IMR-90 (cell line): ENCODE measurements at regions not wholly inside any gene's neighbourhood (a gene's known extent, or its start where the extent isn't known, plus 50 kb on each side); places are given as distances from the start of the nearest gene placed in this dataset.

Experiments used
- ATAC-seq: fragments of 200-7000 bp; cut with Tn5 transposase; 2 replicates; pipeline ENCODE4 v1.9.1; 2020; ENCODE audit warnings: low read depth, mild to moderate bottlenecking, moderate library complexity
- BruUV-seq: library from RNA; stranded (reverse); fragments of 400-500 nt; replicated peaks from 2 replicates; lab custom pipeline; 2021; lab: Mats Ljungman, UMichigan
- CTCF ChIA-PET: fragments of 300-600 bp; formaldehyde crosslinking; extraction: SDS; loops from one replicate; lab custom pipeline; 2021; ENCODE audit warnings: antibody characterized with exemption; lab: Yijun Ruan, JAX
- POLR2A ChIA-PET: fragments of 300-600 bp; sonication (Branson Sonifier 250); formaldehyde crosslinking; loops from one replicate; lab custom pipeline; 2022; ENCODE audit warnings: antibody characterized with exemption; ENCODE audit not compliant: unreplicated experiment; lab: Charles Lee
- DNase-seq: peaks from one replicate; pipeline ENCODE4 v3.0.0; 2013
- H2AFZ ChIP-seq: replicated peaks from 2 replicates; pipeline ENCODE3; 2013; ENCODE audit warnings: low read length, mild to moderate bottlenecking; ENCODE audit not compliant: poor library complexity
- H2AK5ac ChIP-seq: 2 replicates; pipeline ENCODE4 v1.6.1; 2013; ENCODE audit warnings: low read depth, low read length, inconsistent platforms
- H2AK9ac ChIP-seq: replicated peaks from 2 replicates; pipeline ENCODE3; 2013; ENCODE audit warnings: mild to moderate bottlenecking, low read depth, low read length, moderate library complexity; ENCODE audit not compliant: poor library complexity
- H2BK120ac ChIP-seq: 2 replicates; pipeline ENCODE4 v1.6.1; 2013; ENCODE audit warnings: low read depth, low read length, inconsistent platforms
- H2BK15ac ChIP-seq: 3 replicates; pipeline ENCODE4 v1.6.1; 2013; ENCODE audit warnings: low read depth, low read length, inconsistent platforms
- H2BK20ac ChIP-seq: 2 replicates; pipeline ENCODE4 v1.6.1; 2013; ENCODE audit warnings: low read depth, mild to moderate bottlenecking, inconsistent platforms, low read length, moderate library complexity
- H2BK5ac ChIP-seq: 2 replicates; pipeline ENCODE4 v1.6.1; 2013; ENCODE audit warnings: mild to moderate bottlenecking, low read depth, low read length, inconsistent platforms; ENCODE audit not compliant: poor library complexity, severe bottlenecking
- H3K14ac ChIP-seq: replicated peaks from 2 replicates; pipeline ENCODE4 v1.6.1; 2013; ENCODE audit warnings: low read depth, low read length, inconsistent platforms
- H3K18ac ChIP-seq: 2 replicates; pipeline ENCODE4 v1.6.1; 2013; ENCODE audit warnings: low read depth, low read length, control low read depth
- H3K23ac ChIP-seq: 2 replicates; pipeline ENCODE4 v1.6.1; 2013; ENCODE audit warnings: low read depth, low read length, inconsistent platforms
- H3K27ac ChIP-seq: 2 replicates; pipeline ENCODE4 v1.5.1; 2013; ENCODE audit warnings: mild to moderate bottlenecking, control low read depth, low read length; ENCODE audit not compliant: insufficient read depth
- H3K27me3 ChIP-seq: 2 replicates; pipeline ENCODE4 v1.6.1; 2013; ENCODE audit warnings: low read length; ENCODE audit not compliant: control insufficient read depth, insufficient read depth
- H3K36me3 ChIP-seq: 2 replicates; pipeline ENCODE4 v1.6.1; 2013; ENCODE audit warnings: low read length, mixed read lengths; ENCODE audit not compliant: control insufficient read depth, insufficient read depth
- H3K4ac ChIP-seq: 2 replicates; pipeline ENCODE4 v1.6.1; 2013; ENCODE audit warnings: low read depth, low read length, inconsistent platforms
- H3K4me1 ChIP-seq: 2 replicates; pipeline ENCODE4 v1.6.1; 2013; ENCODE audit warnings: low read length, mixed read lengths; ENCODE audit not compliant: control insufficient read depth, insufficient read depth
- H3K4me2 ChIP-seq: 2 replicates; pipeline ENCODE4 v1.6.1; 2013; ENCODE audit warnings: low read depth, mild to moderate bottlenecking, control low read depth, low read length, moderate library complexity
- H3K4me3 ChIP-seq: 2 replicates; pipeline ENCODE4 v1.5.1; 2013; ENCODE audit warnings: low read depth, mild to moderate bottlenecking, control low read depth, low read length, moderate library complexity; ENCODE audit not compliant: insufficient read depth
- H3K56ac ChIP-seq: 2 replicates; pipeline ENCODE4 v1.6.1; 2013; ENCODE audit warnings: low read length, inconsistent platforms; ENCODE audit not compliant: insufficient read depth; ENCODE audit errors: extremely low read depth
- H3K79me1 ChIP-seq, 2 experiments: 2 replicates each; pipeline ENCODE4 v1.6.1; 2013; ENCODE audit warnings: low read length in 2 of 2, inconsistent platforms in 1 of 2, low read depth in 1 of 2
- H3K9ac ChIP-seq: 2 replicates; pipeline ENCODE4 v1.6.1; 2013; ENCODE audit warnings: low read depth, low read length, control low read depth
- H3K9me1 ChIP-seq: 2 replicates; pipeline ENCODE4 v1.6.1; 2013; ENCODE audit warnings: low read length, inconsistent platforms; ENCODE audit not compliant: insufficient read depth
- H3K9me3 ChIP-seq: 2 replicates; pipeline ENCODE4 v1.6.1; 2013; ENCODE audit warnings: low read length; ENCODE audit not compliant: control insufficient read depth, insufficient read depth
- H4K20me1 ChIP-seq: 2 replicates; pipeline ENCODE4 v1.6.1; 2013; ENCODE audit warnings: low read length, inconsistent platforms; ENCODE audit not compliant: insufficient read depth
- H4K5ac ChIP-seq: 2 replicates; pipeline ENCODE4 v1.6.1; 2013; ENCODE audit warnings: mild to moderate bottlenecking, low read depth, low read length, control low read depth
- H4K8ac ChIP-seq, 2 experiments: 2 replicates each; pipeline ENCODE4 v1.6.1; 2013; ENCODE audit warnings: low read depth in 2 of 2, low read length in 2 of 2, control low read depth in 1 of 2, inconsistent platforms in 1 of 2
- H4K91ac ChIP-seq: 2 replicates; pipeline ENCODE4 v1.6.1; 2013; ENCODE audit warnings: low read depth, low read length, inconsistent platforms; ENCODE audit not compliant: insufficient read depth
- BHLHE40 ChIP-seq: fragments of 150-350 bp; IDR thresholded peaks from 2 replicates; pipeline ENCODE4 v1.6.1; 2016; ENCODE audit warnings: mild to moderate bottlenecking, low read depth, low read length
- CEBPB ChIP-seq: IDR thresholded peaks from 2 replicates; pipeline ENCODE4 v1.6.1; 2012; ENCODE audit warnings: low read depth, low read length, improper control_type of control experiment
- CHD1 ChIP-seq: IDR thresholded peaks from 2 replicates; pipeline ENCODE4 v1.6.1; 2012; ENCODE audit warnings: low read depth, low read length, improper control_type of control experiment
- CTCF ChIP-seq: conservative IDR thresholded peaks from 2 replicates; pipeline ENCODE4 v1.5.1; 2012; ENCODE audit warnings: mild to moderate bottlenecking, low read depth, low read length, improper control_type of control experiment
- ELK1 ChIP-seq: fragments of 150-350 bp; IDR thresholded peaks from 2 replicates; pipeline ENCODE4 v1.6.1; 2016; ENCODE audit warnings: low read depth, mild to moderate bottlenecking, low read length, moderate library complexity, borderline replicate concordance
- FOS ChIP-seq: fragments of 150-350 bp; IDR thresholded peaks from 2 replicates; pipeline ENCODE4 v1.6.1; 2016; ENCODE audit warnings: low read depth, low read length
- MAFK ChIP-seq: IDR thresholded peaks from 2 replicates; pipeline ENCODE4 v1.6.1; 2012; ENCODE audit warnings: low read depth, low read length, improper control_type of control experiment
- MAZ ChIP-seq: IDR thresholded peaks from 2 replicates; pipeline ENCODE4 v1.6.1; 2012; ENCODE audit warnings: low read depth, mild to moderate bottlenecking, low read length, improper control_type of control experiment, moderate library complexity, borderline replicate concordance
- MXI1 ChIP-seq: IDR thresholded peaks from 2 replicates; pipeline ENCODE4 v1.6.1; 2012; ENCODE audit warnings: low read depth, mild to moderate bottlenecking, low read length, moderate library complexity, borderline replicate concordance
- NFE2L2 ChIP-seq: fragments of 150-350 bp; IDR thresholded peaks from 2 replicates; pipeline ENCODE4 v1.6.1; 2016; ENCODE audit warnings: low read depth, mild to moderate bottlenecking, low read length
- POLR2A ChIP-seq: IDR thresholded peaks from 2 replicates; pipeline ENCODE4 v1.6.1; 2012; ENCODE audit warnings: mild to moderate bottlenecking, low read depth, low read length
- RAD21 ChIP-seq: IDR thresholded peaks from 2 replicates; pipeline ENCODE4 v1.6.1; 2012; ENCODE audit warnings: low read length, improper control_type of control experiment
- RCOR1 ChIP-seq: IDR thresholded peaks from 2 replicates; pipeline ENCODE4 v1.6.1; 2012; ENCODE audit warnings: mild to moderate bottlenecking, low read length, improper control_type of control experiment; ENCODE audit not compliant: insufficient replicate concordance
- RFX5 ChIP-seq: IDR thresholded peaks from 2 replicates; pipeline ENCODE4 v1.8.0; 2012; ENCODE audit warnings: low read depth, mild to moderate bottlenecking, low read length, moderate library complexity
- SMC3 ChIP-seq: fragments of 150-350 bp; IDR thresholded peaks from 2 replicates; pipeline ENCODE4 v1.6.1; 2016; ENCODE audit warnings: low read depth, mild to moderate bottlenecking, antibody characterized with exemption, low read length, moderate library complexity
- USF2 ChIP-seq: fragments of 150-350 bp; IDR thresholded peaks from 2 replicates; pipeline ENCODE4 v1.6.1; 2017; ENCODE audit warnings: mild to moderate bottlenecking, antibody characterized with exemption, low read length, low read depth
- WGBS, 2 experiments: methylation state at CpG; one replicate each; pipeline versions ENCODE4 v1.1.5 to v1.1.7; 2013; ENCODE audit warnings: missing lambda C conversion rate in 2 of 2; ENCODE audit not compliant: insufficient read length in 1 of 2; ENCODE audit errors: extremely low coverage in 2 of 2; 5-methylcytosine and 5-hydroxymethylcytosine counted together
- dilution Hi-C: fragments of 300-500 bp; cut with HindIII; formaldehyde crosslinking; loops from one replicate; pipeline ENCODE4 v1.14.3; 2018; ENCODE audit warnings: low sequenced_read_pairs; ENCODE audit not compliant: unreplicated experiment
- in situ Hi-C: fragments of 300-500 bp; cut with MboI; formaldehyde crosslinking; loops from 3 replicates; pipeline ENCODE4 v1.14.3; 2019; ENCODE audit warnings: low sequenced_read_pairs, inconsistent platforms, mixed read lengths
- intact Hi-C: fragments of 100-400 bp; cut with micrococcal nuclease; formaldehyde crosslinking; loops from 2 replicates; pipeline ENCODE4 v1.10.0; 2022

- H2AFZ ChIP-seq, result no peak overlapping the region
- H3K14ac ChIP-seq, result no peak overlapping the region
- H2BK20ac ChIP-seq, result no peak overlapping the region
- H3K56ac ChIP-seq, result no peak overlapping the region
- DNase-seq (no peak), ATAC-seq (no peak)
- no peak overlapping the region for H2BK5ac ChIP-seq
- no peaks in the 10 kb centered on the region for H3K4me1 ChIP-seq
- H3K4ac ChIP-seq, result no peak overlapping the region
- ChIA-PET POLR2A (no interaction called here), CTCF (no interaction called here)
- H2AK9ac ChIP-seq, result no peak overlapping the region
- H3K4me2 ChIP-seq, result no peak overlapping the region
- TF ChIP-seq SMC3 (no peak), ELK1 (no peak), RAD21 (no peak), CHD1 (no peak), MAFK (no peak), NFE2L2 (no peak), CEBPB (no peak), RFX5 (no peak), RCOR1 (no peak), MAZ (no peak), USF2 (no peak), BHLHE40 (no peak), CTCF (no peak), POLR2A (no peak), MXI1 (no peak), FOS (no peak)
- H2AK5ac ChIP-seq, result no peak overlapping the region
- no peaks in the 10 kb centered on the region for H3K79me1 ChIP-seq
- H4K8ac ChIP-seq, result no peak overlapping the region
- no peak overlapping the region for H2BK120ac ChIP-seq
- no peaks in the 10 kb centered on the region for H3K9me3 ChIP-seq
- H3K27me3 ChIP-seq, result no peaks in the 10 kb centered on the region
- H3K9me1 ChIP-seq, result no peaks in the 10 kb centered on the region
- no peak overlapping the region for H3K18ac ChIP-seq
- intact Hi-C loops (no loop called here), in situ Hi-C loops (no loop called here), dilution Hi-C loops (no loop called here)
- BruUV-seq, result no TSS peak
- no peak overlapping the region for H4K5ac ChIP-seq
- no peaks in the 10 kb centered on the region for H3K36me3 ChIP-seq
- H3K4me3 ChIP-seq, result no peak overlapping the region
- H4K20me1 ChIP-seq, result no peaks in the 10 kb centered on the region
- no peak overlapping the region for H2BK15ac ChIP-seq
- H4K91ac ChIP-seq, result no peak overlapping the region
- H3K9ac ChIP-seq, result no peak overlapping the region
- no peak overlapping the region for H3K23ac ChIP-seq
- WGBS, 2 experiments, result no CpG with 5 or more reads among the region's 4 CpGs
- H3K27ac ChIP-seq, result no peak overlapping the region
These were observed 807.4 kb upstream of the ADGRL2 start for GRCh38 chr1:80993154-80993980.
